ENCODE measurements at regions not wholly inside any gene's neighbourhood (a gene's known extent, or its start where the extent isn't known, plus 50 kb on each side); places are given as distances from the start of the nearest gene placed in this dataset.
A peak's percentile ranks its signal among the peaks of the same experiment; 100 is the strongest.

DNA sequence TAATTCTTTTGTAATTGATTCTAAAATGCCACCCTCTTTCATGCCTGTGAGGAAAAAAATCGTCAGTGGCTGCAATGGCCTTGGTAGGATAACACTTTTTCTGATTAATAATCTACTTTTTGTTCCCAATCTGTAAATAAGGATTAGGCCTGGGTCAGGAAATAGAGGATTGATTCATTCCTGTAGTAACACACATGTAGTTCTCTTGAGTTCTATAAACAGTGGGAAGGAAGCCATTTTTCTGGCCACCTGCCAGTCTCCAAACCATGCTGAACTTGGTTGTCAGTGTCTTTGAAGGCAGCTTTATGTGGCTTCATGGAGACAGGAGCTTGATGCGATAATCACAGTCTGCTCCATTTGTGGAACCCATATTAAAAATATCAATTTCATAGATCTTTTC, 169.3 kb upstream of the NFE2L3 start:
- H3K4me3 ChIP-seq (ENCODE audit: low read depth in 1 of 2, low read length in 2 of 2), result no peak overlapping the region
- H3K27me3 ChIP-seq (ENCODE audit: low read depth, low read length), result no peaks in the 10 kb centered on the region
- H3K27ac ChIP-seq (ENCODE audit: low read length), result no peak overlapping the region
- no peaks in the 10 kb centered on the region for H3K4me1 ChIP-seq (ENCODE audit: control insufficient read depth in 1 of 2, insufficient read depth in 2 of 2, low read length in 2 of 2)
- H3K36me3 ChIP-seq (ENCODE audit: control insufficient read depth in 1 of 2, insufficient read depth in 2 of 2, low read length in 2 of 2), result no peaks in the 10 kb centered on the region
- H3K9me3 ChIP-seq (ENCODE audit: control insufficient read depth in 1 of 2, low read length in 2 of 2), result no peaks in the 10 kb centered on the region

DNA sequence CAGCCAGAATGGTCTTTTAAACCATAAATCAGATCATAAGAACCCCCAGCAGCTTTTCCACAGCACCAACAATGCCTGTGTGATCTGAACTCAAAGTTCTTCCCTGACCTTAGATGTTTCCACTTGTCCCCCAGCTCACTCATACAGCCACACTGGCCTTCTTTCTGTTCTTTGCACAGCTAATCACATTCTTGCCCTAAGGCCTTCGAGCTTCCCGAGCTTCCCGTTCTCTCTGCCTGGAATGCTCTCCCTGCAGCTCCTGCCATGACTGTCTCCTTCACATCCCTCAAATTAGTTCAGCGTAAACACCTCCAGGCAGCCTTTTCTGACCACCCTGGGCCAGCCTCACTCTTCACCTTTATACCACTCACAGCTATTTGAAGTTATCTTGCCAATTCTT, 166.8 kb upstream of the NFE2L3 start:
- Histone ChIP-seq H3K36me3 (ENCODE audit: control insufficient read depth in 1 of 2, insufficient read depth in 2 of 2, low read length in 2 of 2) (no peaks in the 10 kb centered on the region), H3K4me1 (ENCODE audit: control insufficient read depth in 1 of 2, insufficient read depth in 2 of 2, low read length in 2 of 2) (no peaks in the 10 kb centered on the region), H3K27ac (ENCODE audit: low read length) (no peak overlapping the region), H3K4me3 (ENCODE audit: low read depth in 1 of 2, low read length in 2 of 2) (no peak overlapping the region), H3K27me3 (ENCODE audit: low read depth, low read length) (no peaks in the 10 kb centered on the region), H3K9me3 (ENCODE audit: control insufficient read depth in 1 of 2, low read length in 2 of 2) (no peaks in the 10 kb centered on the region)

DNA sequence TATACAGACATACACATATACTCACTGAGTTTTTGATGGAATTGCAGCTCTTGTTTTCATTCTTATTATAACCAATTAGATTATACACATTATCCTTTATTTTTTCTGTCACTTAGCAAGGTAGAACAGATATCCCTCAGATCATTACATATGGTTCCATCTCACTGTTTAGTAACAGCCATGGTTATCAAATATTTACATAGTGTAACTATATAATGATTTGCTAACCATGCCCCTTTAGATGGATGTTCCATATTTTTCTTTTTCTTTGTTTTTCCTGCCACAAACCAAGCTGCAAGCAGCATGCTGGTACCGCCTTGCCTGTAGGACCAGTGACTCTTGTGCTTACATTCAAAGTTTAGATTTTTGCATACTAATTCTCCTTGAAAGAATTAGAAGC, 163.4 kb upstream of the NFE2L3 start:
- H3K4me3 ChIP-seq (ENCODE audit: low read depth in 1 of 2, low read length in 2 of 2), result no peak overlapping the region
- H3K36me3 ChIP-seq (ENCODE audit: control insufficient read depth in 1 of 2, insufficient read depth in 2 of 2, low read length in 2 of 2), result no peaks in the 10 kb centered on the region
- no peaks in the 10 kb centered on the region for H3K27me3 ChIP-seq (ENCODE audit: low read depth, low read length)
- H3K4me1 ChIP-seq (ENCODE audit: control insufficient read depth in 1 of 2, insufficient read depth in 2 of 2, low read length in 2 of 2), result no peaks in the 10 kb centered on the region
- H3K9me3 ChIP-seq (ENCODE audit: control insufficient read depth in 1 of 2, low read length in 2 of 2), result no peaks in the 10 kb centered on the region
- H3K27ac ChIP-seq (ENCODE audit: low read length), result no peak overlapping the region

DNA sequence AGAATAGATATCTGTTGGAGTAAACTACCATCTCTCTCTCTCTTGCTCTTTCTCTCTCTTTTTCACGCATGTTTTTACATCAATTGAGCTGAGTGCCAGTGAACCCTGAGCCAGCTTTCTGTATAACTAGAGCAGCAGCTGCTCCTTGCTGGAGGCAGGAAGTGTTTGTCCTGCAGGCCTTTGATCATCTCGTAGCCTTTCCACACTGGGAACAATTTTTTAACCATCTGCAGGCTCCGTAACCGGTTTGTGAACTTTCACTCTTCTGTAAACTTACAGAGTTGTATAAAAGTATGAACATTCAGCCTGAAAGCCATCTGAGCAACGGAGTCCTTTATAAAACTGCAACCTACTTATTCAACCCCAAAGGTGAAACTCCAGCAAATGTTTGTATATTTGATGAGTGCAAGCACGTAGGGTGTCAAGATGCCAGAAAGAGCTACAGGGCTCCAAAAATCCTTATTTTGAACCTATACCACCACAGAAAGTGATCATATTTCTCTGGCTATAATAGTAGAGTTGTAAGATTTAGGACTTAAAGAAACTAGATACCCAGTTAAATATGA, 162.8 kb upstream of the NFE2L3 start:
- Histone ChIP-seq H3K4me1 (ENCODE audit: control insufficient read depth in 1 of 2, insufficient read depth in 2 of 2, low read length in 2 of 2) (no peaks in the 10 kb centered on the region), H3K27ac (ENCODE audit: low read length) (no peak overlapping the region), H3K27me3 (ENCODE audit: low read depth, low read length) (no peaks in the 10 kb centered on the region), H3K36me3 (ENCODE audit: control insufficient read depth in 1 of 2, insufficient read depth in 2 of 2, low read length in 2 of 2) (no peaks in the 10 kb centered on the region), H3K4me3 (ENCODE audit: low read depth in 1 of 2, low read length in 2 of 2) (no peak overlapping the region), H3K9me3 (ENCODE audit: control insufficient read depth in 1 of 2, low read length in 2 of 2) (no peaks in the 10 kb centered on the region)

DNA sequence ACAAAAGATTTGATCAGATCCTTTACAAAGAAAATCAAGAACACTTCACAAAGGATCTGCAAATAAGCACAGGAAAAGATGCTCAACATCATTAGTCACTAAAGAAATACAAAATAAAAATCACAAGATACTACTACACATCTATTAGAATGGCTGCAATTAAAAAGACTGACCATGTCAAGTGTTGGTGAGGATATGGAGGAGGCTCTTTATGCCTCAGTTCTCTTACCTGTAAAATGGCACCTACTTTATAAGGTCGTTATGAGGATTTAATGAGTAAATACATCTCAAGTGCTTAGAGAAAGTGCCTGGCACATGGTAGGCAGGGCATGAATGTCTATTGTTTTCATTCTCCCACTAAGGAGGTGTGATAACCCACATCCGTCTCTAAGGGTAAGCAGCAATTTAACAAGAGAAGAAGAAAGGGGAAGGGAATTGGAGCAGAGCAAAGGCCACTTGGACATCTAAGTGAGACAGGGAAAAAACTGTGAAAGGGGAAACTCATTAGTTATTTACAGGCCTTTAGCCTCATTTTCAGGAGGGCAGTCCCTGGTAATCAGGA, 157.5 kb upstream of the NFE2L3 start:
- Histone ChIP-seq H3K4me1 (ENCODE audit: control insufficient read depth in 1 of 2, insufficient read depth in 2 of 2, low read length in 2 of 2) (no peaks in the 10 kb centered on the region), H3K27ac (ENCODE audit: low read length) (no peak overlapping the region), H3K27me3 (ENCODE audit: low read depth, low read length) (no peaks in the 10 kb centered on the region), H3K4me3 (ENCODE audit: low read depth in 1 of 2, low read length in 2 of 2) (no peak overlapping the region), H3K9me3 (ENCODE audit: control insufficient read depth in 1 of 2, low read length in 2 of 2) (no peaks in the 10 kb centered on the region), H3K36me3 (ENCODE audit: control insufficient read depth in 1 of 2, insufficient read depth in 2 of 2, low read length in 2 of 2) (no peaks in the 10 kb centered on the region)

DNA sequence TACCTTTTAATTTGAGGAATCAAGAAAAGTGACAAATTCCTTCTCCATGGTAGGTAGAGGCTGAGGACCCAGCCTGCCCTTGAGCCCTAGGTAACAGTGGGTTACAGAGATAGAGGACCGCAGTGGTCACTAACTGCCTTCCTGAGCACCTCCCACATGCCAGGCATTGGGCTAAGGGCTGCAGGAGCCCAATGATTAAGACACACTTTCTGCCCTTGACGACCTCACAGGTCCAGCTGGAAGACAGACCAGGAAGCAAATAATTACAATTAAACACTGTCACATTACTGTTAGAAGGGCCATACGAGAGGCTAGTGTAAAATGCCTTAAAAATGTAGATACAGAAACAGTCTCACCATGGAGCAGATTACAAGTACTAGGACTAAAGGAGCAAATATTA, 156.8 kb upstream of the NFE2L3 start:
- Histone ChIP-seq H3K36me3 (ENCODE audit: control insufficient read depth in 1 of 2, insufficient read depth in 2 of 2, low read length in 2 of 2) (no peaks in the 10 kb centered on the region), H3K4me3 (ENCODE audit: low read depth in 1 of 2, low read length in 2 of 2) (no peak overlapping the region), H3K9me3 (ENCODE audit: control insufficient read depth in 1 of 2, low read length in 2 of 2) (no peaks in the 10 kb centered on the region), H3K27ac (ENCODE audit: low read length) (no peak overlapping the region), H3K27me3 (ENCODE audit: low read depth, low read length) (no peaks in the 10 kb centered on the region), H3K4me1 (ENCODE audit: control insufficient read depth in 1 of 2, insufficient read depth in 2 of 2, low read length in 2 of 2) (no peaks in the 10 kb centered on the region)

DNA sequence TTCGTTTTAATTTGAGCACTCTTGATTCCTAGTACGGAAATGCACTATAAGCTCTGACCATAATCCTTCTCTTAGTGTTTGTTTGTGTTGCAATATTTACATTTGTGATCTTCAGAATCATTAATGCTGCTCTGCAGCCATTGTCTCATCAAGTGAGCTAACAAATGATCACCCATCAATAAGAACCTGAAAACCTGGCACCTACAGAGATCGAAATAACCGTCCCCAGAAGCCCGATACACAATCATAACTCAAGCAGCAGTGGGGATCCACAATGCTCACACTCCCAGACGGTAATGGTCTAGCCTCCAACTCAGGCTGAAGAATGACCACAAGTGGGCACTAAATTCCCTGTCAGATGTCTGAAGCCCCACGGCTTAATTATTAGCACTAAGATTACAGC, 156.0 kb upstream of the NFE2L3 start:
- H3K36me3 ChIP-seq (ENCODE audit: control insufficient read depth in 1 of 2, insufficient read depth in 2 of 2, low read length in 2 of 2), result no peaks in the 10 kb centered on the region
- H3K27me3 ChIP-seq (ENCODE audit: low read depth, low read length), result no peaks in the 10 kb centered on the region
- no peaks in the 10 kb centered on the region for H3K9me3 ChIP-seq (ENCODE audit: control insufficient read depth in 1 of 2, low read length in 2 of 2)
- H3K4me1 ChIP-seq (ENCODE audit: control insufficient read depth in 1 of 2, insufficient read depth in 2 of 2, low read length in 2 of 2), result no peaks in the 10 kb centered on the region
- H3K4me3 ChIP-seq (ENCODE audit: low read depth in 1 of 2, low read length in 2 of 2), result no peak overlapping the region
- H3K27ac ChIP-seq (ENCODE audit: low read length), result no peak overlapping the region

DNA sequence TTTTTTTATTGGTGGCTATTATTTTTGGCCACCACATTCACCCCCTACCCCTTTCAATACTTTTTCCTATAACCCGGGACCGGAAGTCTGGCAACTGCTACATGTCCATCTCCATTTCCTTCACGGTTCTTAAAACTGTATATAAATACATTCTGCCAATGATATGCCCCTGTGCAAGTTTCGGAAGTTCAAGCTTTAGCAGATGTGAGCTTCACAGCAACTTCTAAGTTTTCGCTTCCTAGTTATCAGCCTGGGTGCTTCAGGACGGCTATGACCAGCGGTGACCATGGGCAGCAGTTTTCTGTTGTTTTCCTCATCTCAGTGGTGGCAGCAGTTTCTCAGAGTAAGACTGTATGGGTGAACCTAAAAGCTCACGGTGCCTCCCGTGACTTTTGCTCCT, 153.5 kb upstream of the NFE2L3 start:
- H3K4me1 ChIP-seq (ENCODE audit: control insufficient read depth in 1 of 2, insufficient read depth in 2 of 2, low read length in 2 of 2), result no peaks in the 10 kb centered on the region
- no peak overlapping the region for H3K27ac ChIP-seq (ENCODE audit: low read length)
- H3K36me3 ChIP-seq (ENCODE audit: control insufficient read depth in 1 of 2, insufficient read depth in 2 of 2, low read length in 2 of 2), result no peaks in the 10 kb centered on the region
- no peak overlapping the region for H3K4me3 ChIP-seq (ENCODE audit: low read depth in 1 of 2, low read length in 2 of 2)
- H3K9me3 ChIP-seq (ENCODE audit: control insufficient read depth in 1 of 2, low read length in 2 of 2), result no peaks in the 10 kb centered on the region
- H3K27me3 ChIP-seq (ENCODE audit: low read depth, low read length), result no peaks in the 10 kb centered on the region

DNA sequence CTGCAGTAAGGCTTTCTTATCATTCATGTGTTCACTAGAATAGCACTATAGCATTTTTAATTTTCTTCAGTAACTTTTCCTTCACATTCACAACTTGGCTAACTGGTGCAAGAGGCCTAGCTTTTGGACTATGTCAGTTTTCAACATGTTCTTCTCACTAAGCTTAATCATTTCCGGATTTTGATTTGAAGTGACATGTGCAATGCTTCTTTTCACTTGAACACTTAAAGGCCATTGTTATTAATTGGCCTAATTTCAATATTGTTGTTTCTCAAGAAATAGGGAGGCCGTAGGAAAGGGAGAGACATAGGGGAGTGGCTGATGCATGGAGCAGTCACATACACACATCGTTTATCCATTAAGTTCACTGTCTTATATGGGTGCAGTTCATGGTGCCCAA, 151.2 kb upstream of the NFE2L3 start:
- H3K4me1 ChIP-seq (ENCODE audit: control insufficient read depth in 1 of 2, insufficient read depth in 2 of 2, low read length in 2 of 2), result no peaks in the 10 kb centered on the region

DNA sequence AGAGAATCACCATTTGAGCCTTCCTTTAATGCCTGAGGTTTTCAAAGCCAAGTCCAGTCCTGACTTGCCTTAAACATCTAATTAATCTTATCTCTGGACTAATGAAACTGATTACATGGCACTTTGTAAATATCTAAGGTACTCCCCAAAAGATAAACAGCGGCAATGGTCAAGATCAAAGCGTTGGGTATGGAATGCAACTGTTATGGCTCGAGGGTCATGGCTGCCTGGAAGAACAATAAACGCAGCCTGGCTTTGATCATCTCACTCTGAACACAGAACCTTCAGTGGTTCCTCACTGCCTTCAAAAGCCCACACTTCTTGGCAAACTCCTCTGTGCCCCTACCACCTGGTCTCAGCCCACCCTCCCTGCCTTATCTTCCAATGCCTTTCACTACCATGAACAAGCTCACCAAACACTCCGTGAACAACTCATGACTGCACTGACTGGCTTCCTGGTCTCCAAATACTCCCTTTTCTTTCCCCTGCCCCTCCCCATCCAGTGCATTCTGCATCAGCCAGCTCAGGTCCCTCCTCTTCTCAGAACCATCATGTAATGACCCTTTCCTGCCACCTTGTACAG, 150.2 kb upstream of the NFE2L3 start:
- H3K4me3 ChIP-seq (ENCODE audit: low read depth in 1 of 2, low read length in 2 of 2), result no peak overlapping the region
- no peaks in the 10 kb centered on the region for H3K36me3 ChIP-seq (ENCODE audit: control insufficient read depth in 1 of 2, insufficient read depth in 2 of 2, low read length in 2 of 2)
- no peak overlapping the region for H3K27ac ChIP-seq (ENCODE audit: low read length)
- H3K27me3 ChIP-seq (ENCODE audit: low read depth, low read length), result no peaks in the 10 kb centered on the region
- H3K4me1 ChIP-seq (ENCODE audit: control insufficient read depth in 1 of 2, insufficient read depth in 2 of 2, low read length in 2 of 2), result no peaks in the 10 kb centered on the region
- no peaks in the 10 kb centered on the region for H3K9me3 ChIP-seq (ENCODE audit: control insufficient read depth in 1 of 2, low read length in 2 of 2)

More for the DNA sequence above, 151.2 kb upstream of the NFE2L3 start:
- Histone ChIP-seq H3K27ac (ENCODE audit: low read length) (no peak overlapping the region), H3K9me3 (ENCODE audit: control insufficient read depth in 1 of 2, low read length in 2 of 2) (no peaks in the 10 kb centered on the region), H3K36me3 (ENCODE audit: control insufficient read depth in 1 of 2, insufficient read depth in 2 of 2, low read length in 2 of 2) (no peaks in the 10 kb centered on the region), H3K27me3 (ENCODE audit: low read depth, low read length) (no peaks in the 10 kb centered on the region), H3K4me3 (ENCODE audit: low read depth in 1 of 2, low read length in 2 of 2) (no peak overlapping the region)

DNA sequence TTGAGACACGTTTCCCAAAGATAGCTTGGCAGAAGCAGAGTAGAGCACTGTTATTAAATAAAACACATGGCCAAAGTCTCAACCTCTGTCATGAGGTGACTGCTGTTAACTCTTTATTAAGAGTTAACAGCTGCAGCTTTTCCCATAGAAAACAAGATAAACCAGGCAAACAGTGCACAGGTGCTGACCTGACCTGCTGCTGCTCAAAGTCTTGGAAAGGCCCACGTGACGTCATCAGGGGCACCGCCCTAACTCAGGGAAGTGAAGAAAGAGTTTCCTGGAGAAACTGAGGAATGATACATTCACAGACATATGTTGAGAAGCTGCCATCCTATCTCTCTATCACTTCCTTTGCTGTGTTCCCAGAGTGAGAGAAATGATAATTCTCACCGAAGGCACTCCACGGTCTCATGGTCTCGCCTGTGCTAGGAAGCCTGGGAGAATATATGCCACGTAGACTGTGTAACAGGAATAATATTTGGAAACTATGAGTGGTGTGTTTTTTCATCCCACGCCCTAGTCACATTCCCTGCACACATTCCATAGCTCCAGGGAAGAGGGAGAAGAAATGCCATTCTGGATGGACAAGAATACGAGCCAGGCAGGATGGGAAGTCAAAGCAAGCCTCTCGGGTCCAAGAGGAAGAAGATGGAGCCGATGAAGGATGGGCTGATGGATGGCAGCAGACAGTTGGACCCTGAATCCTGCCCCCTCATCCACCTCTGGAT, 146.2 kb upstream of the NFE2L3 start:
- H3K4me1 ChIP-seq (ENCODE audit: control insufficient read depth in 1 of 2, insufficient read depth in 2 of 2, low read length in 2 of 2), result no peaks in the 10 kb centered on the region
- no peaks in the 10 kb centered on the region for H3K27me3 ChIP-seq (ENCODE audit: low read depth, low read length)
- H3K36me3 ChIP-seq (ENCODE audit: control insufficient read depth in 1 of 2, insufficient read depth in 2 of 2, low read length in 2 of 2), result no peaks in the 10 kb centered on the region
- H3K4me3 ChIP-seq (ENCODE audit: low read depth in 1 of 2, low read length in 2 of 2), result no peak overlapping the region
- H3K27ac ChIP-seq (ENCODE audit: low read length), result peak overlapping the region; percentile 9
- H3K9me3 ChIP-seq (ENCODE audit: control insufficient read depth in 1 of 2, low read length in 2 of 2), result no peaks in the 10 kb centered on the region

Data from muscle layer of duodenum (tissue), 2 donors.